Kidney epithelial cell (primary cell): ENCODE measurements at regions not wholly inside any gene's neighbourhood (a gene's known extent, or its start where the extent isn't known, plus 50 kb on each side); places are given as distances from the start of the nearest gene placed in this dataset.

ENCODE experiments used
- DNase-seq: peaks from one replicate; pipeline ENCODE4 v3.0.0-alpha.2; 2010; ENCODE audit warnings: low read depth
- H3K27me3 ChIP-seq: 2 replicates; pipeline ENCODE4 v1.6.0; 2011; ENCODE audit warnings: low read length; ENCODE audit not compliant: control insufficient read depth, insufficient read depth
- H3K36me3 ChIP-seq: 2 replicates; pipeline ENCODE4 v1.5.1; 2011; ENCODE audit warnings: low read length; ENCODE audit not compliant: control insufficient read depth, insufficient read depth
- H3K4me3 ChIP-seq: 2 replicates; pipeline ENCODE4 v1.5.1; 2011; ENCODE audit warnings: low read depth, mild to moderate bottlenecking, control low read depth, low read length
- TF ChIP-seq, protein P1 (sequence below): IDR thresholded peaks from 2 replicates; pipeline ENCODE4 v1.5.1; 2011; ENCODE audit warnings: mild to moderate bottlenecking, moderate library complexity, low read length, control low read depth, inconsistent platforms; ENCODE audit not compliant: insufficient read depth, poor library complexity, severe bottlenecking

DNA sequence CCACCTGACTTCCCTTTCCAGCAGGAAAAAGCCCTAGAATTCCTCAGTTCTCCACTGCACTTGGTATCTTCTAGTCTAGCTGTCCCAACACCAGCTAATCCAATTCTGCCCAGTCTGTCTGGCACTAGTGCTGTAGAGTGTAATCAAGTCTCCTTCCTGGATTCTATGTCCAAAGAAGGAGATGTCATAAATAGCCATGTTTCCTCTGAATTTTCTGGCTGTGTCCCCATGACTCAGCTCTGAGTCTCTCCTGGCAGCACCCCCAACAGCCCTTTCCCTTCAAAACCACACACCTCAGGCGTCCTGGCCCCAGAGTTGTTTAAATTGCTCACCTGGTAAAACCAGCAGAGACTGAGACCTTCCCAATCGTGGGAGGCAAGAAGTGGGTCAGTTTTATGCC is 197.2 kb downstream of the GRXCR1 start:
- peak; percentile 9 for DNase-seq
- Histone ChIP-seq H3K36me3 (no peaks in the 10 kb centered on the region), H3K27me3 (no peaks in the 10 kb centered on the region), H3K4me3 (no peak overlapping the region)
- TF ChIP-seq, protein P1, sequence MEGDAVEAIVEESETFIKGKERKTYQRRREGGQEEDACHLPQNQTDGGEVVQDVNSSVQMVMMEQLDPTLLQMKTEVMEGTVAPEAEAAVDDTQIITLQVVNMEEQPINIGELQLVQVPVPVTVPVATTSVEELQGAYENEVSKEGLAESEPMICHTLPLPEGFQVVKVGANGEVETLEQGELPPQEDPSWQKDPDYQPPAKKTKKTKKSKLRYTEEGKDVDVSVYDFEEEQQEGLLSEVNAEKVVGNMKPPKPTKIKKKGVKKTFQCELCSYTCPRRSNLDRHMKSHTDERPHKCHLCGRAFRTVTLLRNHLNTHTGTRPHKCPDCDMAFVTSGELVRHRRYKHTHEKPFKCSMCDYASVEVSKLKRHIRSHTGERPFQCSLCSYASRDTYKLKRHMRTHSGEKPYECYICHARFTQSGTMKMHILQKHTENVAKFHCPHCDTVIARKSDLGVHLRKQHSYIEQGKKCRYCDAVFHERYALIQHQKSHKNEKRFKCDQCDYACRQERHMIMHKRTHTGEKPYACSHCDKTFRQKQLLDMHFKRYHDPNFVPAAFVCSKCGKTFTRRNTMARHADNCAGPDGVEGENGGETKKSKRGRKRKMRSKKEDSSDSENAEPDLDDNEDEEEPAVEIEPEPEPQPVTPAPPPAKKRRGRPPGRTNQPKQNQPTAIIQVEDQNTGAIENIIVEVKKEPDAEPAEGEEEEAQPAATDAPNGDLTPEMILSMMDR, result no peak

DNA sequence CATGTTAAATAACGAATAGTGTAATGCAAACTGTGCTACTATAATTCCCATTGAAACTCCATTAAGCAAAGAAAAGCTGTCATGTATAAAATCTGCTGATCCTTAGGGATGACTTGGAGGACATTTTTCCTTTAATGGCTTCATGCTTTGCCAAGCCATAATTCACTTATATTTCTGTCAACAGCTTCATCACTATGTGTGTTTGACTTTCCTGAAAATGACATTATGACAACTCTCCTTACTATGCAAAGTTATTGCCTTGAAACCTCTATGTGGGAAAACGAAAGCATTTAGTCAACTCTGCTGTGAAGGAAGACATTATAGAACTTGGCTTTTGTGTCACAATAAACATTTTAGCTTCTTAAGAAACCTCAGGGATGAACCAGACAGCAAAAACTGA is 210.5 kb downstream of the GRXCR1 start:
- no peak for DNase-seq
- Histone ChIP-seq H3K4me3 (no peak overlapping the region), H3K36me3 (no peaks in the 10 kb centered on the region), H3K27me3 (no peaks in the 10 kb centered on the region)
- TF ChIP-seq, protein P1, result no peak

DNA sequence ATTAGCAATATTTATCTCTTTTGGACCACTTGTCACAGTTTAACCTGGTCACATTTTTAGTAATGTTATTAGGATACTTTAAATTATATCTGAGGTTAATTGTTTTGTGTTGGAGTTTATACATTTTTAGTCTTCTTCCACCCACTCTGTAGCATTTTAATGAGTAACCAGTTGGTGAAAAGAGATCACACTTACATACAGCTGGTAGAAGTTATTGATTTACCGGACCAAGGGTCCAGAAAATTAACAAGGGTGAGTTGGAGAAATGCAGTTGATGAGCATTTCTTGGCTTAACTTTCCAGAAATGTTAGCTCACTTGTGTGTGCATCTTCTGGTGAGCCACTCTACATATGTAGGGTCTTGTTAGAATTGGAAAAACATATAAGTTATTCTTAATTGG is 219.6 kb downstream of the GRXCR1 start:
- Histone ChIP-seq H3K36me3 (no peaks in the 10 kb centered on the region), H3K4me3 (no peak overlapping the region), H3K27me3 (no peaks in the 10 kb centered on the region)
- TF ChIP-seq, protein P1, result no peak
- no peak for DNase-seq

DNA sequence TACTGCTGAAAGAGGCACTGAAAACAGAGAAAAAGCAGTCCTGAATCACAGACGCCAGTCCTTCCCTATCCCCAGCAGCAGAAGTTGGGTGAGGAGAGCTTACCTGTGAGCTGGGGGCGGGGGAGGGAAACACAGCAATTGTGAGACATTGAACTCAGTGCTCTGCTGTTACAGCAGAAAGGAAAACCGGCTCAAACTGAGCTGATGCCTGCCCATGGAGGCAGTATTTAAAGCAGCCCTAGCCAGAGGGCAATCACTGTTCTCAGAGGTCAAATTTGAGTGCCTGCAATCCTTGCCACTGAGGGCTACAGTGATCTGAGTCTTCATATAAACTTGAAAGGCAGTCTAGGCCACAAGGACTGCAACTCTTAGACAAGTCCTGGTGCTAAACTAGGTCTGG is 220.7 kb downstream of the GRXCR1 start:
- DNase-seq, result no peak
- TF ChIP-seq, protein P1, result no peak
- H3K4me3 ChIP-seq, result no peak overlapping the region
- H3K27me3 ChIP-seq, result no peaks in the 10 kb centered on the region
- H3K36me3 ChIP-seq, result no peaks in the 10 kb centered on the region

DNA sequence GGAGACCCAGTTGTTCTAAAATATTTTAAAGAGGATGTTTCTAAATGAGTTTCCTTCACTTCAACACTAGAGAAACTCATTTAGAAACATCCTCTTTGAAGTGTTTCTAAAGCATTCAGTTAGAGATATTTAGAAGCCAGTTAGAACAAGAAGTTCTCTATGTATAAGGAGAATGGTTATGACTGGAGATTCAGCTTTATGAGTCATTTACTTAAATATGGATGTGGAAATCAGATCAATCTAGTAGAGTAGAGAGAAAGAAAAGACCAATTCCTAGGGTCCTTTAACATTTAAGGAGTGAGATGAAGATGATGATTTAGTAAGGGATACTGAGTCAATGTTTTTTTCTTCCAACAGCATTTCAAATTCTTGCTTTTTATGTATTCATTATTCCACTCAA is 234.1 kb downstream of the GRXCR1 start:
- Histone ChIP-seq H3K36me3 (no peaks in the 10 kb centered on the region), H3K4me3 (no peak overlapping the region), H3K27me3 (no peaks in the 10 kb centered on the region)
- TF ChIP-seq, protein P1, result no peak
- no peak for DNase-seq

DNA sequence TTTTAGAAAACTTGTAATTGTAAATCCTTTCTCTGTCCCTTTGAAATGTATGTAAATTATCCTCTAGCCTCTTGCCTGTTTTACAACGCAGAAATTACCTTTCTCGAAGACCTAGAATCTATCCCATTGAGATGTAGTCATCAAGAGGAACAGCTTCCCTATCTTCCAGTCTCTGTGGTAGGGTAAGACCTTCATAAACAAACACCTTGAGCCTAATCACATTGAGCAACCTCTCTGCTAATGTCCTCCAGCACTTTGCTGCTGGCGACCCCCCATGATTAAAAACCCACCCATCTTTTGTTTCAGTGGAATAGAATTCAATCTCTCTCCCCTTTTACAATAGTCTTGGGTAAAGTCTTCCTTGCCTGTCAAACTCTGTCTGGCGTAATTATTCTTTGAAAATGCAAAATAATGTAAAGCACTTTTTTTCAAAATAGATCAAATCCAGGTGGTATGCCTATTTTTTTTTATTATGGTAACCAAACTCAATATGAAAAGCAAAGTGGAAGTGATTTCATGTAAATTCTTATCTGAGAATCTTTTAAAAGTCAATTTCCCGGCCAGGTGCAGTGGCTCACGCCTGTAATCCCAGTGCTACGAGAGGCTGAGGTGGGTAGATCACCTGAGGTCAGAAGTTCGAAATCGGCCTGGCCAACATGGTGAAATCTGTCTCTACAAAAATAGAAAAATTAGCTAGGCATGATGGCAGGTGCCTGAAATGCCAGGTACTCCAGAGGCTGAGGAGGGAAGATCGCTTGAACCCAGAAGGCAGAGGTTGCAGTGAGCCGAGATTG is 237.9 kb downstream of the GRXCR1 start:
- TF ChIP-seq, protein P1, result no peak
- Histone ChIP-seq H3K4me3 (no peak overlapping the region), H3K36me3 (no peaks in the 10 kb centered on the region), H3K27me3 (no peaks in the 10 kb centered on the region)
- DNase-seq, result no peak
